GM19351 (cell line): ENCODE measurements at regions not wholly inside any gene's neighbourhood (a gene's known extent, or its start where the extent isn't known, plus 50 kb on each side); places are given as distances from the start of the nearest gene placed in this dataset.

Experiments
- ATAC-seq: cut with Tn5 transposase; IDR thresholded peaks from one replicate; pipeline ENCODE4 v1.9.1; 2021; ENCODE audit warnings: mild to moderate bottlenecking, moderate library complexity; ENCODE audit not compliant: unreplicated experiment

DNA sequence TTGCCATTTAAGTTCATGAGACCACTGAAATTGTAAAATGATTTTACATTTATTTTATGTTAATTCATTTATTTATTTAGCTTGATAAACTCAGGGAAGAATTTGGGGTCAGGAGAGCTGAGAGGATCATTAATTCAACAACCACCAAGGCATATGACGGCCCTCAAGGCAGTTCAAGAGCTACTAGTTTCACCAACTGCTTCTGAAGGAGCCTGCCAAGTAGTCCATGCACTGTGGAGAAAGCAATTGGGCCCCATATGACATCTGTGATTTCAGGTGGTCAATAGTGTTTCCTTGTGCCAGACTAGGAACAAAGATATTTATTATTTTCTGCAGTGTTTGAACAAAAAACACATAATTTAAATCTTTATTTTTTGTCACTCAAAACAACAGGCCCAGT lies 236.4 kb downstream of the CASP12 start:
- ATAC-seq = no peak

DNA sequence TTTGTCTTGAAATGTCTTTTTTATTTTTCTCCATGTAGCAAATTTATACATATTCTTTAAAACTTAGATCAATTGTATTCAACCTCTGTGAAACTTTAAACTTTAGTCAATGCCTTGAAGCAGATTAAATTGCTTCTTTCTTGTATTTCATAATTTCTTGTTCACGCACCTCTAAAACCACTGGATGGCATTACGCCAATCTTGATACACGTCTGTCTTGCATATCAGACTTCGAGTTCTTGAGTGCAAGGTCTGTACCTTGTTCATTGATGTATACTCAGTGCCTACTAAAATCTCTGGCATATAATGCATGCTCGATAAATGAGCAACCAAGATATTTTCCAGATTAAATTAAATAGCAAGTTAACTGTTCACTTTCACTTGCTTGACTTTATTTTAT lies 236.8 kb downstream of the CASP12 start:
- no peak for ATAC-seq

DNA sequence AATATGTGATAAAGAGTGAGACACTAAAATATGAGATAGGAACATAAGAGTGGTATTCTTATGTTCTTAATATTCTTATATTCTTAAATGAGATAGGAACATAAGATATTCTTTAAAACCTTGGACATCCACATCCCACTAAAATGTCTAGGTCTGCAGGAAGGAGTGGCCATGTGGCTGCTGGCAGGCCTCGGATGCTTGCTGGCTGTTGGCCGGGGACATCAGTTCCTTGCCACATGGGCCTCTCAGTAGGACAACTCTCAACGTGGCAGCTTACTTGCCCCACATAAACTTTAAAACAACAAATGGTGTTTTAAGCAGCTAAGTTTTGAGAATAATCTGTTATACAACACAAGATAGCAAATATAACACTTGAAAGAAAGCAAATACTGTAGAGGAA lies 240.1 kb downstream of the CASP12 start:
- ATAC-seq = no peak

DNA sequence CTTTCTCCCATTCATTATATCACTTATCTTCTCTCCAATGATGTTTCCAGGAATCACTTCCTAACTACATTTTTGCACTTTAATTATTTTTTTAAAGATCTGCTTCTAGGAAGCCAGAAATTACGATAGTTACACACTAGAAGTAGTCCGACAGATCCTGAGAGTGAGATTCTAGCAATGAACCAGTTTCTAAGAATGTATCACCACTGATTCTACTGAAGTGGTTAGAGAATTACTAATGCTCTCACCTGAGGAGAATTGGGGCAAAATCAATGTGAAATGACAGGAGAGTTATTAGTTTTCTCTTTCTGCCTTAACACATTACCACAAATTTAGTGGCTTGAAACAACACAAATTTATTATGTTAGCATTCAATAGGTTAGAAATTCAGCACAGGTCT lies 241.2 kb downstream of the CASP12 start:
- no peak for ATAC-seq

DNA sequence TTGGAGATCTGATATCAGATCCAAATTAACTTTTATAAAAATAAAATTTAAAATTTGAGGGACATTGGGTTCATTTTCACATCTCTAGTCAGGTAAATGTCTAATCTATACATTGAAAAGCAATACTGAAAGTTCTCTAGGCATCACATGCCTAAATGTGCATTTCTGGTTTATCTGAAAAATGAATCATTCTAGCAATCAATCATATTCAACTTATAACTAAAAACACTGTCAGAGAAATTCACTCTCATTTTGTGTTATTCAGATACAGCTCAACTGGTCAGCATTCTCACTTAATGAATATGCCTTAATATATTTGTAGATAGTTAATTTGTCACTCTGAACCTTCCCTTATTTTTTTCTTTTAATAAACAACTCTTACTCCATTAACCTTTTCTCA lies 243.2 kb downstream of the CASP12 start:
- ATAC-seq = no peak

DNA sequence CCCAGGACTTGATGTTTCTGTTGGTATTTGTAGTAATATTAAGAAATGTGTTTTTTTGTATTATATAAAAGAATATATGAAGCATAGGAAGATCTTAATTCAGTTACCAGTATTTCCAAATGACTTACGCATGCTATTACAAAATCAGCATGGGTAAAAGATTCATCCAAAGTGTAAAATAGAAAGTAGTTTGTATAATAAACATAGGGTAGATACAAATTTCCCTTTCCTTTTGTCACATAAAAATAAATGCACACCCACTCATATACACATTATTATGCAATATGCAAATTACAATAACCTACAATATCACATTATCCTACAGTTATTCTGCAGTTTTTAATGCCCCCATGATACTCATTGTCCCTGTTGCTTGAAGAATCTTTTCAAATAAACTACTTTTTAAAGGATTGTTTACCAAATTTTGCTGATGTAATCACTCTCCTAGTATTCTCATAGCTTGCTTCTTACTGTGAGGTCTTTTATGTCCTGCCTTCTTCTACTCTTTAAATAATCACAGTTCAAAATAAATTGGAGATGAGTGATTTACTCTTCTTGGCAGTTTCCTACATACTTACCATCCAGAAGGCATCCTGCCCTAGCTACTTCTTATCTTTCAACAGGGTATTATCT lies 244.0 kb downstream of the CASP12 start:
- no peak for ATAC-seq

DNA sequence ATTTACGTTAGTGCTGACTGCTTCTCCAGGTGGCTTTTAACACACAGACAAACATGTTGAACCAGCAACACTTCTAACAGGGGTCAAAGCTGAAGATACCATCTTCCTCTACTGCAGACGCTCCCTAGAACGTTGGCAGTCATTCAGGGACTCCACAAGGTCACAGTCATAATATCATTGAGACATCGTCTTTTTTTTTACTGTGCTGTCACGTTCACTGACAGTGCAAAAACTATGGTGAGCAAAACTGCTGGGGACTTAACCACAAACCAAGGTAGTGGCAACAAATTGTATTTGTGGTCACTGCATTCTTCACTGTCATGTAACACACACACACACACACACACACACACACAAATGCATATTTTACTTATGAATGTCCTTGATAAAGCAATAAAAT lies 244.9 kb downstream of the CASP12 start:
- ATAC-seq = no peak

DNA sequence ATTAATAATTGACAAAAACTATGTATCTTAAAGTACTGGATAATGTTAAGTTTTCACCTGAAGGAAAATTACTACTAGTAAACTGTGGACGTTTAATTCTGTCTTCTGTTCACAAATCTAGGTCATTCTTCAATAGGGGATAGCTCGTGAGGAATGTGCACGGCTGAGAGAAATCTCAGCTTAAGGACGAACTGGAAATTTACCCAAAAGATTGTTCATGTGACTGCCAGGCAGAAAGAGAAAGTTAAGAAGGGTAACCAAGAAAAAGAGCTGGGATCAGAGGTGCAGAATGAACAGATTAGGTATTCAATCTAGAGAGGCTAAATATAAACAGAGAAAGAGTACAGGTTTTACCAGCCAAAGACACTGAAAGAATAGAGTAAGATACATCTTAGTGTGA lies 245.3 kb downstream of the CASP12 start:
- ATAC-seq = no peak

DNA sequence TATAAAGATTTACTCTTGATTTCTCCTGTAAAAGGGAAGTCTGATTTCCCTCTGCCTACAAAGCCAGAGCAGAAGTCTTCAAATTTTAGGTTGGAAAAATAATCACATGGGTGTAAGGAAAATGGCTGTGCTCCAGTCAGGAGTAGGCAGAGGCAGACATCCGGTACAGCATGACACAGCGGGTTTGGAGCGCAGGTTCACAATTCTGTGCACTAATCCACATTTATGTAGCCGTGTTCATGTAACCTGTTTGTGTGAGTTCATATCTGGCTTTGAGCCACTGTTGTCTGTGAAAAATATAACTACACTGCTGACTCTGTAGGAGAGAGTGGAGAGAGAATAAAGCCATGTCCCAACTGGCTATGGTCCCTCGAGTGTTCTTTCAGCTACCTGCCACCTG lies 248.0 kb downstream of the CASP12 start:
- ATAC-seq = no peak

DNA sequence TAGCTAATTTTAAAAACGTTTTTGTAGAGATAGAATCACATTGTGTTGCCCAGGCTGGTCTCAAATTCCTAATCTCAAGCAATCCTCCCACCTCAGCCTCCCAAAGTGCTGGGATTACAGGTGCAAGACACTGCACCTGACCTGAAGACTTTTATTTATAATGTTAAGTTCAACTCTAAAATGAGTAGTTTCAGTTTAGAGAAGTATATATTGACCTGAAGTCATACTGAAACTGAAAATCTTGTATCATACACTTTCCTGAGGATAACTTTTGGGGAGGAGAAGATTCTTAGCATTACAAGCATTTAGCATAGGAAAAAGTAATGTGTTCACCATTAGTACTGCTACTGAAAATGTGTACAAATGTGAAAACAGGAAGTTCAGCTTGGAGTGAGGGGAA lies 249.3 kb downstream of the CASP12 start:
- no peak for ATAC-seq

DNA sequence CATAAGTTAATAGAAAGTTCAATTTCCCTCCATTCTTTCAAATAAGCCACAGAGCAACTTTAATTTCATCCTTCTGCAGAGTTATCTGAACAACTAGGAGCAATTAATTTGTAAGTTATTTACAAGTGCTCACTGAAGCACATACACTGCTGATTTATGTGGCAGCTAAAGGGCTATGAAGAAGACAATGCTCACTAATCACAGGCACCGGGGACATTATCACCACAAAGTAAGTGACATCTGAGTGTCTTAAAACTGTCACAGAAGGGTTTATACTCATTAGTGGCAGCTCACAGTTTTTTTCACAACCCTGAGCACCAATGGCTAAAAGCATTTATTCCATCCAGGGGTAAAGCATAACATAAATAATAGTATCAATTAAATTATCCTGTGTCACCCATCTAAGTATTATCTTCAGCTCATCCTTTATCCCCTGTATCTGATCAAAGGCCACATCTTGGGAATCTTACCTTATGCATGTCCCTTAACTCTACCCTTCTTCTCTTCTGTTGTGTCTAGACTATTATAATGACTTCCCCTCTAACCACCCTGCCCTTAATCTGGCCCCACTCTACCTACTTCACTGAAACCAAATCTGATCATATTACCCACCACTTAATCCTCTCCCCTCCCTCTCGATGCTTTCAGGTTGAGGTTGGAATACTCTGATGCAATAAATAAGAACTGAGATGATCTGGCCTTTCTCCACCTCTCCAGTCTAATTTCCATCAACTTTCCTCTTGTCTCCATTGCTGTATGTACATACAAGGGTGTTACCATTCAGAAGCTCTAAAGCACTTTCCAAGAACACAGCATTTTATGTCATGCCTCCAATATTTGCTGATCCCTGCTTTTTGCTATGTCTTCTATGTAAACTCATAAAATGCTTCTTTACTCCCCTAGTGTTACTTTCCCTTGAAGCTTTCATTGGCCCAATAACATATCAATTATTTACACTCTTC lies 252.7 kb downstream of the CASP12 start:
- ATAC-seq = no peak

DNA sequence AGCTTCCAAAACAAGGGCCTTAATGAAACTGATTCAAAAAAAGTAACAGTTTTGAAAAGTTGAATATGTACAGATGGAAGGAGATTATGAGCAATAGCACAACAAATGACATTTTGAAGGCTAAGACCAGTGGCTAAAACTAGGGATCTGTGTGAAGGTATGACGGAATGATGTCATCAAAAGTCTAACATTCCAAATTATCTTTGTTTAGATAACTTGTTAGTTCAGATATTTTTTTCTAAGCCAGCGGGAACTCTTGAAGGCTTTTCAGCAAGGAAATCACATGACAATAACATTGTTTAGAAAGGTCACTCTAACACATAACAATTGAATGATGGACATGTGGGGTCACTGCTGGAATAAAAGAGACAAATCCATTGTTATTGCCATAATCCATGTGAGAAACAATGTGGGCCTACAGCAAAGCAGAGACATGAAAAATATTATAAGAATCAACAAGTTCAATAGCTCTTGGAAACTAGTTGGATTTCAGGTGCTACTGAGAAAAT lies 260.5 kb downstream of the CASP12 start:
- ATAC-seq = no peak

DNA sequence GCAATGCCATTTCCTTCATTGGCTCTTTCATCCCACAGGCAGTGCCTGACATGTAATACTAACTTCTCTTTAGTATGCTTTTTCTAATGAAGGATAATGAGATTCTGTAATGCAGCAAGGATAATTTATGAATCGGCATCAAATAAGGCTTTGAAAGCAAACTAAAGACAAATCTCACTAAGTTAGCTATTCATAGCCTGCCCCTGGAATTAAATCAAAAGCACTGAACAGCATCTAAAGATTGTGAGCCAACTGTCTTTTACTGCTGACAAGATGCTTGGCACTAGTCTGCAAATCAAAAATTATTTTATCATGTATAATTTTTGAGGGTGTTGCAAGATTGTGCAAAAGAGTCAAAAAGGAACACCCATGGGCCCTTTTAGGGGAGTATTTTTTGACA lies 265.0 kb downstream of the CASP12 start:
- no peak for ATAC-seq

DNA sequence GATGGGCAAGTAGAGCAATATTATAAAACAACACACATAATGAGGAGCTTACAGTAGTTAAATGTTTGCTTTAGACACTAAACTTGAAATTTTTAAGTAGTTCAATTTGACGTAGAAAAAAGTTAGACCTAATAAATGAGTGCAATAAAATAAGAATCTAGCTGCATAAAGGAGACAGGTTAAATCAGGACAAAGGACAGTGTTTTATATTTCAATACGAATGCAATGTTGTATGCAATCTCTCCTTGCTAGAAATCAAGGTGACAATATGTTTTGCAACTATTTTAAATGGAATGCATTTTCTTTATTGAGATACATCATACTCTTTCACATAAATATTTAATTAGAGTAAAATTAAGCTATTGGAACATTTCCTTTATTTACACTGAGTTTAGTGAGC lies 267.9 kb downstream of the CASP12 start:
- ATAC-seq = no peak

DNA sequence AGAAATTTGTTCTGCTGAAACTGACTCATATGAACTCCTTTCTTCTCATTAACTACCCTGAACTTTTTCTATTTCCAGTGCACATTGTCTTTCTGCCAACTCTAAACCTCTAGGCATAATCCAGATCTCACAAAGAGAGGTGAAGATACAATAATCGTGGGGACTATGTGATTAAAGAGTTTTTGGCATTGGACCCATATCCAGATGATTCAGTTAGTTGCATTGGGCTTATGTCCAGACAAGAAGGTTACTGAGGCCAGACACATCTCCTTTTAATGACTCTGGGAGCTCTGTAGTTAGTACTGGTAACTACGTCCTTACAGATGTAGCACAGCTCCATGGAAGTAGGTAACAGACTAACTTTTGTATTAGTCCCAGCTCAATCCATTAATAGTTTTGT lies 273.0 kb downstream of the CASP12 start:
- ATAC-seq = no peak

DNA sequence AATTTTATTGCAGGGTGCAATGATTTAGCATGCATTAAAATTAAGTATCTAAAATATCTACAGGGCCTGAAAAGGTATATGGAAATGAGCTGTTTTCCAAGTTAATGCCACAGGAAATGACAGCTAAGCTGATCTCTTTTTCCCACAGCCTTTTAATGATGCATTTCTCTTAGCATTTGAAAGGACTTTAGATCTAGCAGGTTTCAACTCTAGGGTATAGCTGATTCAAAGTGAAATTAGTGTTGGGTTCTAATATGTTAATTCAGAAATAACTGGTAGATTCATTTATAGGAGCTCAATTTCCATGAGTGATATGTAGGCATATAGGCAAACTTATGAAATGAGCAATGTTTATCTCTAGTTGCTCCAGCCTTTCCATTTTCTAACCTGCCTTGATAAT lies 274.2 kb downstream of the CASP12 start:
- no peak for ATAC-seq

DNA sequence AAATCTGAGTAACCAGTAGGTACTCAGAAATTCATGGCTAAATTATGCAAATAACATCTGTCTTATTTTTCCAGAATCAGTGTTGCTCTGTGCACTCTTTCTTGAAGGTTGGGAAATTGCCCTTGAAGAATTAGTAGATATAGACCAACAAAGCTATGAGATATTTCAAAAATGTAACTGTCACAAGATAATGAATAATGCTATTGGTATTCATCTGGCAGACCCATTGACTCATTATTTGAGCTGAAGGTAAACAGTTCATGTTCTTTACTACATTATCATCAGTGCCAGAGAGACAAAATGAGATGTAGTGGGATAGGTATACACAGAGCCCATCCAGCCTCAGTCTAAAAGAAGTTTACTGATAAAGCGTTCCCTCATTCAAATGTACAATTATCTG lies 274.7 kb downstream of the CASP12 start:
- no peak for ATAC-seq

DNA sequence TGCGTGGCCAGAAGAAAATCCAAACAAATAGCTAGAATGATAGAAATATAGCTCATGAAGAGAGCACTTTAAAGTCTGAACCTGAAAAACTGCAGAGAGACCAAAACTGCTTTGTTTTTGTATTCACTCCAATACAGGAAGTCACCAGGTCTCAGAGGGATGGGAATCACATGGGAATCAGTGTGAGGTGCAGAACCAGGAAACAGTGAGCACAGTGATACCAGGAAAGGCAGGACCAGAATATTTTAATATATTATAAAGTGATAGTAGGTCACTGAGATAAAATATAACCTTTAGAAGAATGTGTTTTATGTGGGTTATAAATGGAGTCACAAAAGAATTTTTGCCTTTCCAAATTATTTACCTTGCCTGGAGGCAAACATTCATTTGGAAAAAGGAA lies 277.3 kb downstream of the CASP12 start:
- ATAC-seq = no peak

DNA sequence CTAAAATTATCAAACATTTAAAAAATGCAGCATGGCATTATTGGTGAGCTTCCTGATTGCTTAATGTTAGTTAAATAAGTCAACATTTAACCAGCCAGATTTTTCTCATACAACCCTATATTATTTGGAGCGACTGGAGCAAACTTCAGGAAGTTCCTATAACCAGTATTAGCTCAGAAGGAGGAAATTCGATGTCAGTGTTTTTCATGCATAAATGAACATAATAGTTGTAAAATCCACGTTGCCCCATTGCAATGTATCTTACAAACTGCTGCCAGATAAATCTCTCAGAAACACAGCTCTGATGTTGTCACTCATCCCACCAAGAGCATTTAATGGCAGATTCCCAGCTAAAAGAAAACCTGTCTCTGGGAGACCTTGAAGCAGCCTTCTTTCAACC lies 278.5 kb downstream of the CASP12 start:
- ATAC-seq = no peak

DNA sequence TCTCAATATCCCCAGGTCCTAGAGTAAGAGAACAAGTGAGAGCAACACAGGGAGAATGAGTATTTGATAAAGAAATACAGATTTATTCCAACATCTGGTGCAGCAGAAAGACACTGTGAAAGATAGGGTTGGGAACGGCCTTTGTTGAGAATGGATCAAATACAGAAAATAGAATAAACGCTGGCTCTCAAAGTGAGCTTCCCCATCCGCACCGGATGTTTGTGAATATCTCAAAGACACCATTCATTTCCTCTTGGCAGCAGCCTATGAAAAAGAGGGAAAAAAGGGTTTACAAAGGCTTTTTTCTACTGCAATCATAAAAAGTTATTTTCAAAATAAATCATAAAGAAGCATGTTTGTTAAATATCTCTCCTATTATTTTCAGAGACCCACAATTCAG lies 279.3 kb downstream of the CASP12 start:
- no peak for ATAC-seq

DNA sequence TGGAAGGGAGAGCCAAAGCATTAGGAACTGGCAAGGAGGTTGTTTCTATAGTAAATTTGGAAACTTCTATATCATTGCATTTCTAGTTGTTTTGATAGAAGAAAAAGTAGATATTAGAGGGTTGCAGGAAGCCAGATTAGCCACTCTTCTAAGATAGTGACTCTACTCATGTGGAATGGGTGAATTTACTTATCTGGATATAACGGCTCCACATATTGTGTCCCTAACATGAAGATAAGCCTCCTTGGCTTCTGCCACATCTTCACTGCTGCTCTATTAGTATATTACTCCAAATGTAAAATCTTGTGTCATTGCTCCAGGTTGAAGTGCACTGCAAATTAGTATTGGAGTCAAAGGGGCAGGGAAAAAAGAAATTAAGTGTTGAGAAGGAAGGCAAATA lies 283.3 kb downstream of the CASP12 start:
- ATAC-seq = no peak

DNA sequence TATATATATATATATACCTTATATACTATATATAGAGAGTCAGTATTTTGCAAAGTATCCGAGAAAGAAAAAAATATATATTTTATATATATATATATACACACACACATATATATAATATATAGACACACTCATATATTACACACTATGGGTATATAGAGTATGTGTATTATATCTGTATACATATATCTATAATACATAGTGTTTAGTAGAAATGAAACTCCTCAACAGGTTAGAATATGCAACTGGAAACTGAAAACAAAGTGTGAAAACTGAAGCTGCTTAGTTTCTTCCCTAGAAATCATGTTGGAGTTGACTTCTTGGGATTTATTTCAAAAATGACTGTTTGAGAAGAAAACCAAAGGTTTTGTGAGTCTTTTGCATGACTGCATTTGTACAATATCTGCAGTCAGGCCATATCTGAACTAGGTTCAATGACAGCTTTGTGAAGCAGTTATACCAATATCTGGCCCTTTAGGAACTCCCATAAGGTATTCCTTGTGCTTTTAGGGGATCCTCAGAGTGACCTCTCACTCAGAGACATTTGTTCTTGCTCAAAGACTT lies 284.1 kb downstream of the CASP12 start:
- no peak for ATAC-seq
